Mesendoderm (in vitro differentiated cells): ENCODE measurements at regions not wholly inside any gene's neighbourhood (a gene's known extent, or its start where the extent isn't known, plus 50 kb on each side); places are given as distances from the start of the nearest gene placed in this dataset.

Experiments
- DNase-seq: peaks from one replicate; pipeline ENCODE4 v3.0.0; 2013
- H2AK5ac ChIP-seq: 2 replicates; pipeline ENCODE4 v1.6.1; 2013; ENCODE audit warnings: low read length, inconsistent platforms
- H2BK120ac ChIP-seq: 2 replicates; pipeline ENCODE4 v1.6.1; 2013; ENCODE audit warnings: low read depth, mild to moderate bottlenecking, low read length, moderate library complexity, mixed read lengths
- H2BK15ac ChIP-seq: replicated peaks from 2 replicates; pipeline ENCODE4 v1.6.1; 2013; ENCODE audit warnings: low read depth, mild to moderate bottlenecking, moderate library complexity
- H2BK5ac ChIP-seq: 2 replicates; pipeline ENCODE4 v1.6.1; 2013; ENCODE audit warnings: low read length, inconsistent platforms
- H3K18ac ChIP-seq: 2 replicates; pipeline ENCODE4 v1.6.1; 2013; ENCODE audit warnings: mild to moderate bottlenecking, low read length, mixed read lengths
- H3K23ac ChIP-seq: one replicate; pipeline ENCODE4 v1.6.1; 2013; ENCODE audit warnings: low read length
- H3K27ac ChIP-seq: 2 replicates; pipeline ENCODE4 v1.5.1; 2013; ENCODE audit warnings: low read depth, mild to moderate bottlenecking, inconsistent platforms, low read length, moderate library complexity
- H3K27me3 ChIP-seq: 2 replicates; pipeline ENCODE4 v1.6.1; 2013; ENCODE audit warnings: low read length, control low read depth, mild to moderate bottlenecking, inconsistent platforms; ENCODE audit not compliant: insufficient read depth, poor library complexity
- H3K36me3 ChIP-seq: 2 replicates; pipeline ENCODE4 v1.6.1; 2013; ENCODE audit warnings: low read length, inconsistent platforms; ENCODE audit not compliant: control insufficient read depth, insufficient read depth
- H3K4ac ChIP-seq: one replicate; pipeline ENCODE4 v1.6.1; 2013; ENCODE audit warnings: low read depth, mild to moderate bottlenecking, low read length, moderate library complexity
- H3K4me1 ChIP-seq: 2 replicates; pipeline ENCODE4 v1.6.1; 2013; ENCODE audit warnings: low read depth, low read length, inconsistent platforms; ENCODE audit not compliant: control insufficient read depth
- H3K4me2 ChIP-seq: 2 replicates; pipeline ENCODE4 v1.6.1; 2013; ENCODE audit warnings: low read length
- H3K4me3 ChIP-seq: 2 replicates; pipeline ENCODE4 v1.5.1; 2013; ENCODE audit warnings: mild to moderate bottlenecking, low read length
- H3K56ac ChIP-seq: one replicate; pipeline ENCODE4 v1.6.1; 2013; ENCODE audit warnings: low read length
- H3K79me1 ChIP-seq: 2 replicates; pipeline ENCODE4 v1.6.1; 2013; ENCODE audit warnings: low read length, inconsistent platforms
- H3K79me2 ChIP-seq: 2 replicates; pipeline ENCODE4 v1.6.1; 2013; ENCODE audit warnings: mild to moderate bottlenecking, low read length; ENCODE audit not compliant: control insufficient read depth, insufficient read depth
- H3K9ac ChIP-seq: 2 replicates; pipeline ENCODE4 v1.6.1; 2013; ENCODE audit warnings: low read length, inconsistent platforms
- H4K5ac ChIP-seq: one replicate; pipeline ENCODE4 v1.6.1; 2013; ENCODE audit warnings: low read length
- H4K8ac ChIP-seq: one replicate; pipeline ENCODE4 v1.6.1; 2013; ENCODE audit warnings: low read depth, mild to moderate bottlenecking, control low read depth, low read length, moderate library complexity
- WGBS: extraction: QIAGEN DNeasy Blood & Tissue Kit; methylation state at CpG from one replicate; pipeline ENCODE4 v1.1.7; 2013; ENCODE audit warnings: low lambda C conversion rate, missing lambda C conversion rate; ENCODE audit not compliant: insufficient coverage; ENCODE audit errors: extremely low coverage; 5-methylcytosine and 5-hydroxymethylcytosine counted together

DNA sequence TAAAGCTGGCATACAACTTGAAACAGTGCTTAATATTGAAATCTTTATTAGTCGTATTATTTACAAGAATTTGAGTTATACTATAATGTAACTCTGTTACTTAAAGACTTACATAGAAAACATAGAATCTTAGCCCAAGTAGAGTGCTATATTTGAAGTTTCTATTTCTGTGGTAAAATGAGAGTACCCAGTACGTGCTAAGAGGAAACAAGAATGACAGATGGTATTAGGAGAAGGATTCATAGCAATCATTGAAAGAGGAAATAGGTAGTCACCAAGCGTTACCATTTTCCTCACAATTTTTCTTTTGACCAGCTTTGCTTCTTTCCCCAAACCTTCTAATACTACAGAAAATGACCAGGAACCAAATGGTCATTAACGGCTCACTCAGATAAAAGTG lies 412.1 kb upstream of the GRIA3 start:
- H3K27ac ChIP-seq: no peak overlapping the region
- no peak overlapping the region for H2BK15ac ChIP-seq
- DNase-seq: no peak
- no peaks in the 10 kb centered on the region for H3K36me3 ChIP-seq
- H3K9ac ChIP-seq: no peak overlapping the region
- H3K79me2 ChIP-seq: no peaks in the 10 kb centered on the region
- H3K23ac ChIP-seq: no peak overlapping the region
- no peaks in the 10 kb centered on the region for H3K27me3 ChIP-seq
- no CpG with 5 or more reads among the region's 4 CpGs for WGBS
- H3K18ac ChIP-seq: no peak overlapping the region
- no peak overlapping the region for H3K4me3 ChIP-seq
- H2BK120ac ChIP-seq: no peak overlapping the region
- H2AK5ac ChIP-seq: no peak overlapping the region
- H4K8ac ChIP-seq: no peak overlapping the region
- no peak overlapping the region for H3K4me2 ChIP-seq
- no peak overlapping the region for H3K56ac ChIP-seq
- H2BK5ac ChIP-seq: no peak overlapping the region
- no peak overlapping the region for H4K5ac ChIP-seq
- H3K79me1 ChIP-seq: no peaks in the 10 kb centered on the region
- H3K4ac ChIP-seq: no peak overlapping the region
- no peaks in the 10 kb centered on the region for H3K4me1 ChIP-seq

DNA sequence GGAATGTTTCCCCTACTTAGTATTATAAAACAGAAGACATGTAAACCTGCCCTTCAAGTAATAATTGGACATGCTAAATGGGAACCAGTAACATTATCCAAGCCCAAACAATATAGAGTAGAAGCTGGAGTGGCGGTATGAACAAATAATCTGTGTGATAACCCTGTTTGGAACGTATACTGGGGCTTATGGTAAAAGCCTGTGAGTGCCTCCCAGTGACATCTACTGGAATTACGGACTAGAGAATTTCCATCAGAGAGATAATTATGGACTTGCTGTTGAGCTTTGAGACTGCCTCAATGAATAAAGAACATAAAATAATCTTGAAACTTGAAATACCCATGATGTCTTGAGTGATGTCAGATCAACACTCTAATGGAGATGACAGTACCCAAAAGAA lies 406.3 kb upstream of the GRIA3 start:
- WGBS: no CpG with 5 or more reads among the region's 3 CpGs
- H3K79me2 ChIP-seq: no peaks in the 10 kb centered on the region

GRCh38 chrX:122783918-122784317 lies 400.2 kb upstream of the GRIA3 start:
- H2AK5ac ChIP-seq: no peak overlapping the region
- no peaks in the 10 kb centered on the region for H3K27me3 ChIP-seq
- no peak overlapping the region for H3K4ac ChIP-seq
- no peak overlapping the region for H4K8ac ChIP-seq
- H3K18ac ChIP-seq: no peak overlapping the region
- no peak overlapping the region for H2BK120ac ChIP-seq
- no peak overlapping the region for H2BK5ac ChIP-seq
- H3K4me3 ChIP-seq: no peak overlapping the region
- no peak for DNase-seq
- H3K27ac ChIP-seq: no peak overlapping the region
- no peak overlapping the region for H3K4me2 ChIP-seq
- H3K79me2 ChIP-seq: no peaks in the 10 kb centered on the region
- no CpG with 5 or more reads among the region's 2 CpGs for WGBS
- H3K23ac ChIP-seq: no peak overlapping the region
- no peaks in the 10 kb centered on the region for H3K36me3 ChIP-seq
- no peak overlapping the region for H3K9ac ChIP-seq
- H3K56ac ChIP-seq: no peak overlapping the region
- no peak overlapping the region for H4K5ac ChIP-seq
- no peaks in the 10 kb centered on the region for H3K79me1 ChIP-seq
- H2BK15ac ChIP-seq: no peak overlapping the region
- H3K4me1 ChIP-seq: no peaks in the 10 kb centered on the region

More for the DNA sequence above, 406.3 kb upstream of the GRIA3 start:
- Histone ChIP-seq H3K23ac (no peak overlapping the region), H3K27ac (no peak overlapping the region), H3K36me3 (no peaks in the 10 kb centered on the region), H3K79me1 (no peaks in the 10 kb centered on the region), H2AK5ac (no peak overlapping the region), H2BK15ac (no peak overlapping the region), H3K4me1 (no peaks in the 10 kb centered on the region), H3K27me3 (no peaks in the 10 kb centered on the region), H3K18ac (no peak overlapping the region), H3K4me3 (no peak overlapping the region), H3K56ac (no peak overlapping the region), H3K9ac (no peak overlapping the region), H4K5ac (no peak overlapping the region), H2BK5ac (no peak overlapping the region), H3K4ac (no peak overlapping the region), H2BK120ac (no peak overlapping the region), H3K4me2 (no peak overlapping the region), H4K8ac (no peak overlapping the region)
- peak; percentile 14 for DNase-seq

DNA sequence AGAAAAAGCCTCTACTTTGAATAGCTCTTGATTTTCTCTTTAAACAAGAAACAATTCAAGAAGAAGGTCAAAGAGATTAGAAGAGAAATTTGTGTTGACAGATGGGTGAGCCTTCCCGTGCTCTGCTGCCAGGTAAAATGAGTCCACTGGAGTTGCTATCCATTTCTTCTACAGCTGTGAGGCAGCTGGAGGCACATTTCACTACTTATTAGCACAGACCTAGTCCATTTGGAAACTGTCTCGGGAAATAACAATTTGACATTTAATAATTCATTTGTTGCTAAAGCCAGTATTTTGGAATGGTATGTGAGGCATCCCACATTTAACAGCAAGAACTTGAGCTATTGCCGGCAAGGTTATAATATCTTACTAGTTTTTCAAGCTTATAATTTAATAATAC lies 396.8 kb upstream of the GRIA3 start:
- WGBS: no CpG with 5 or more reads among the region's 3 CpGs
- no peaks in the 10 kb centered on the region for H3K79me1 ChIP-seq

DNA sequence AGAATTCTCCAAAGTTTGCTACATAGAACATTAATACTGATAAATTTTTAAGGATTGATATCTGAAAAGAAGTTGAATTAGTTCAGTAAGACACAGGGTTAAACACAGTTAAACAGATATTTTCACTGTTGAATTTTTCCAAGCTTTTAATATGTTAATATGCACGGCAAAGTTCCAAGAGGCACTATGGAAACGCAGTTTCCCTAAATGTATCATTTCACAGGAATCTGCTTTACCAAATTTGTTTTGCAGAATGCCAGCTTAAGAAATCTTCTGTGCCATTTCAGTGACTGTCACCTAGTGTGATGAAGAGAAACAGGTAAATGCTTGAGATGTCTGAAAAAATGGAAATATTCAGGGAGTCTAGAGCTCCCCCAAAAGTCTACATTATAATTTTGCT lies 395.9 kb upstream of the GRIA3 start:
- Histone ChIP-seq H3K79me1 (no peaks in the 10 kb centered on the region), H2AK5ac (no peak overlapping the region), H4K8ac (no peak overlapping the region), H3K36me3 (no peaks in the 10 kb centered on the region), H2BK15ac (no peak overlapping the region), H3K18ac (no peak overlapping the region), H3K4me2 (no peak overlapping the region), H2BK120ac (no peak overlapping the region), H3K27me3 (no peaks in the 10 kb centered on the region), H3K23ac (no peak overlapping the region), H4K5ac (no peak overlapping the region), H3K79me2 (no peaks in the 10 kb centered on the region), H3K4ac (no peak overlapping the region), H3K9ac (no peak overlapping the region), H3K56ac (no peak overlapping the region), H3K4me1 (no peaks in the 10 kb centered on the region), H3K4me3 (no peak overlapping the region), H2BK5ac (no peak overlapping the region), H3K27ac (no peak overlapping the region)
- DNase-seq: no peak
- no CpG with 5 or more reads among the region's 2 CpGs for WGBS

More for the DNA sequence above, 396.8 kb upstream of the GRIA3 start:
- Histone ChIP-seq H3K4ac (no peak overlapping the region), H2AK5ac (no peak overlapping the region), H3K23ac (no peak overlapping the region), H2BK15ac (no peak overlapping the region), H4K5ac (no peak overlapping the region), H3K27me3 (no peaks in the 10 kb centered on the region), H3K18ac (no peak overlapping the region), H3K4me2 (no peak overlapping the region), H4K8ac (no peak overlapping the region), H3K56ac (no peak overlapping the region), H2BK5ac (no peak overlapping the region), H3K79me2 (no peaks in the 10 kb centered on the region), H2BK120ac (no peak overlapping the region), H3K27ac (no peak overlapping the region), H3K4me3 (no peak overlapping the region), H3K36me3 (no peaks in the 10 kb centered on the region), H3K9ac (no peak overlapping the region), H3K4me1 (no peaks in the 10 kb centered on the region)
- no peak for DNase-seq

DNA sequence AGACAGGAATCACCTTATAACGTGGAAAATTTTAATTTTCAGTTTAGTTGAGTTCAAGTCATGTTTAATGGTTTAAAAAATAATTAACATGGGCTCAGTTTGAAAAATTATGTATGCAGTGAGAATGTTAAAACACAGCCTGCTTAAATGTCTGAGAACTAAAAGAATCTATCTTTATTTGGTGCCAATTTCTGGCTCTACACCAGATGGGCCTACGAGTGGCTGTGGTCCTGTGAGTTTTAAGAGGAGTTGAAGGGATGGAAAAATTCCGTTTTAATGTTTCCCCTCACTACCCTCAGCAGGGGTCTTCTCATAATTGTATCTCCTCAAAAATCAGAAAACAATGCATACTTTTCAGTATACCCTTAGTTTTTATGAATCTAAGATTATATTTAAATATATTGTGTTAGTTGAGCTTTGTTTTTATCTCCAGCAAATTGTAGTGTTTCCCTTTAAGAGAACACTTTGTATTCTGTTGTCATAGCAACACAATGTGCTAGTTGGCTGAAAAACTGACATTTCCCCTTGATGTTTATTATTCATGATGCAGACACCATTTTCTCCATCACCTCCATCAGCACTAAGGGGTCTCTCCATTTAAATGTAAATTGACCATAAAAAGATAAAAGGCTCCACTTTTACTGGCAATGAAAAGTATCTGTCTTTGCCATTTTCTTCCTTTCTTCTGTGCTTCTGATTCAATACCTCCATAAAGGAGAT lies 393.5 kb upstream of the GRIA3 start:
- H4K5ac ChIP-seq: no peak overlapping the region
- WGBS: no CpG with 5 or more reads among the region's 3 CpGs

More for the DNA sequence above, 393.5 kb upstream of the GRIA3 start:
- Histone ChIP-seq H3K18ac (no peak overlapping the region), H2BK15ac (no peak overlapping the region), H3K9ac (no peak overlapping the region), H3K4me1 (no peaks in the 10 kb centered on the region), H3K36me3 (no peaks in the 10 kb centered on the region), H2AK5ac (no peak overlapping the region), H3K4me3 (no peak overlapping the region), H3K23ac (no peak overlapping the region), H3K79me2 (no peaks in the 10 kb centered on the region), H3K27me3 (no peaks in the 10 kb centered on the region), H4K8ac (no peak overlapping the region), H3K27ac (no peak overlapping the region), H3K4me2 (no peak overlapping the region), H3K4ac (no peak overlapping the region), H2BK5ac (no peak overlapping the region), H3K79me1 (no peaks in the 10 kb centered on the region), H2BK120ac (no peak overlapping the region), H3K56ac (no peak overlapping the region)
- no peak for DNase-seq
